Neural progenitor cell (in vitro differentiated cells): ENCODE measurements at regions not wholly inside any gene's neighbourhood (a gene's known extent, or its start where the extent isn't known, plus 50 kb on each side); places are given as distances from the start of the nearest gene placed in this dataset.
A peak's percentile ranks its signal among the peaks of the same experiment; 100 is the strongest.
"Not testable (repeated sequence)": the region's sequence is repeated elsewhere in the genome, so short reads cannot be mapped to it uniquely, and the experiment has no call there.

Experiments
- DNase-seq: peaks from one replicate; pipeline ENCODE4 v3.0.0-alpha.2; 2016; ENCODE audit warnings: low spot score
- H2AFZ ChIP-seq: fragments of 200-600 bp; sonication (generic); replicated peaks from 2 replicates; pipeline ENCODE4 v1.6.1; 2016; ENCODE audit warnings: antibody characterized with exemption
- H3F3A ChIP-seq: fragments of 200-600 bp; sonication (generic); 2 replicates; pipeline ENCODE4 v1.6.1; 2016; ENCODE audit warnings: antibody characterized with exemption, low read depth
- H3K27ac ChIP-seq: fragments of 200-600 bp; sonication (generic); 2 replicates; pipeline ENCODE4 v1.5.1; 2016; ENCODE audit warnings: mild to moderate bottlenecking
- H3K27me3 ChIP-seq: fragments of 200-600 bp; sonication (generic); 2 replicates; pipeline ENCODE4 v1.6.1; 2016; ENCODE audit warnings: mild to moderate bottlenecking, moderate library complexity
- H3K36me3 ChIP-seq: fragments of 200-600 bp; sonication (generic); 2 replicates; pipeline ENCODE4 v1.5.1; 2016
- H3K4me1 ChIP-seq: fragments of 200-600 bp; sonication (generic); 2 replicates; pipeline ENCODE4 v1.6.1; 2016; ENCODE audit warnings: mixed run types
- H3K4me2 ChIP-seq: fragments of 200-600 bp; sonication (generic); 2 replicates; pipeline ENCODE4 v1.6.1; 2016
- H3K4me3 ChIP-seq: fragments of 200-600 bp; sonication (generic); 2 replicates; pipeline ENCODE4 v1.5.1; 2016
- H3K79me2 ChIP-seq: fragments of 200-600 bp; sonication (generic); 2 replicates; pipeline ENCODE4 v1.6.1; 2016; ENCODE audit warnings: low read depth
- H3K9ac ChIP-seq: fragments of 200-600 bp; sonication (generic); 2 replicates; pipeline ENCODE4 v1.6.1; 2016
- H3K9me3 ChIP-seq: fragments of 200-600 bp; sonication (generic); 2 replicates; pipeline ENCODE4 v1.5.1; 2016; ENCODE audit warnings: low read depth
- H4K20me1 ChIP-seq: fragments of 200-600 bp; sonication (generic); 2 replicates; pipeline ENCODE4 v1.6.1; 2016; ENCODE audit warnings: low read depth
- H3K27ac Mint-ChIP-seq: 3 replicates; pipeline ENCODE4 v1.8.0; 2021; ENCODE audit warnings: mixed read lengths
- H3K27me3 Mint-ChIP-seq: 2 replicates; pipeline ENCODE4 v1.8.0; 2022; ENCODE audit warnings: low read depth, mild to moderate bottlenecking, inconsistent platforms, moderate library complexity, mixed read lengths; ENCODE audit not compliant: insufficient read depth
- H3K36me3 Mint-ChIP-seq: 3 replicates; pipeline ENCODE4 v1.8.0; 2021; ENCODE audit warnings: mixed read lengths
- H3K4me1 Mint-ChIP-seq: 3 replicates; pipeline ENCODE4 v1.8.0; 2021; ENCODE audit warnings: mixed read lengths
- H3K4me3 Mint-ChIP-seq: 3 replicates; pipeline ENCODE4 v1.8.0; 2021; ENCODE audit warnings: mild to moderate bottlenecking, moderate library complexity, mixed read lengths
- H3K9me3 Mint-ChIP-seq: 3 replicates; pipeline ENCODE4 v1.8.0; 2020; ENCODE audit warnings: mixed read lengths
- EZH2 ChIP-seq: fragments of 200-600 bp; sonication (generic); IDR thresholded peaks from 2 replicates; pipeline ENCODE4 v1.6.1; 2017; ENCODE audit warnings: antibody characterized with exemption, mild to moderate bottlenecking, moderate library complexity
- EZH2phosphoT487 ChIP-seq: fragments of 200-600 bp; sonication (generic); IDR thresholded peaks from 2 replicates; pipeline ENCODE4 v1.6.1; 2017; ENCODE audit warnings: antibody characterized with exemption
- TF ChIP-seq, protein P1 (sequence below): fragments of 200-600 bp; sonication (generic); IDR thresholded peaks from 2 replicates; pipeline ENCODE4 v1.5.1; 2017; ENCODE audit warnings: antibody characterized with exemption, mild to moderate bottlenecking

- H4K20me1 ChIP-seq, result no peaks in the 10 kb centered on the region
- Mint-ChIP-seq H3K27ac (no peak overlapping the region), H3K27me3 (no peaks in the 10 kb centered on the region), H3K4me3 (no peak overlapping the region), H3K9me3 (peaks cover 2% of the 10 kb centered on the region), H3K36me3 (no peaks in the 10 kb centered on the region), H3K4me1 (no peaks in the 10 kb centered on the region)
- H3K4me1 ChIP-seq, result no peaks in the 10 kb centered on the region
- H3K9ac ChIP-seq, result no peak overlapping the region
- no peaks in the 10 kb centered on the region for H3K9me3 ChIP-seq
- DNase-seq, result no peak
- H3K36me3 ChIP-seq, result no peaks in the 10 kb centered on the region
- H3K4me2 ChIP-seq, result no peak overlapping the region
- H3K27ac ChIP-seq, result no peak overlapping the region
- TF ChIP-seq, protein P1, sequence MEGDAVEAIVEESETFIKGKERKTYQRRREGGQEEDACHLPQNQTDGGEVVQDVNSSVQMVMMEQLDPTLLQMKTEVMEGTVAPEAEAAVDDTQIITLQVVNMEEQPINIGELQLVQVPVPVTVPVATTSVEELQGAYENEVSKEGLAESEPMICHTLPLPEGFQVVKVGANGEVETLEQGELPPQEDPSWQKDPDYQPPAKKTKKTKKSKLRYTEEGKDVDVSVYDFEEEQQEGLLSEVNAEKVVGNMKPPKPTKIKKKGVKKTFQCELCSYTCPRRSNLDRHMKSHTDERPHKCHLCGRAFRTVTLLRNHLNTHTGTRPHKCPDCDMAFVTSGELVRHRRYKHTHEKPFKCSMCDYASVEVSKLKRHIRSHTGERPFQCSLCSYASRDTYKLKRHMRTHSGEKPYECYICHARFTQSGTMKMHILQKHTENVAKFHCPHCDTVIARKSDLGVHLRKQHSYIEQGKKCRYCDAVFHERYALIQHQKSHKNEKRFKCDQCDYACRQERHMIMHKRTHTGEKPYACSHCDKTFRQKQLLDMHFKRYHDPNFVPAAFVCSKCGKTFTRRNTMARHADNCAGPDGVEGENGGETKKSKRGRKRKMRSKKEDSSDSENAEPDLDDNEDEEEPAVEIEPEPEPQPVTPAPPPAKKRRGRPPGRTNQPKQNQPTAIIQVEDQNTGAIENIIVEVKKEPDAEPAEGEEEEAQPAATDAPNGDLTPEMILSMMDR, result peak; percentile 38
- TF ChIP-seq EZH2phosphoT487 (no peak), EZH2 (no peak)
- no peak overlapping the region for H2AFZ ChIP-seq
- H3K4me3 ChIP-seq, result no peak overlapping the region
- H3K27me3 ChIP-seq, result no peaks in the 10 kb centered on the region
- no peaks in the 10 kb centered on the region for H3F3A ChIP-seq
- H3K79me2 ChIP-seq, result no peaks in the 10 kb centered on the region
Measured at GRCh38 chr14:43503508-43503907, 1003.6 kb downstream of the FSCB start.

GRCh38 chr14:43492359-43492758 is 1014.7 kb downstream of the FSCB start:
- not testable (repeated sequence) for H3K27me3 ChIP-seq, H2AFZ ChIP-seq

GRCh38 chr14:43483415-43483814 is 1023.7 kb downstream of the FSCB start:
- no peak overlapping the region for H3K27ac Mint-ChIP-seq

More at GRCh38 chr14:43492359-43492758, 1014.7 kb downstream of the FSCB start:
- not testable (repeated sequence) for H3K36me3 Mint-ChIP-seq, H3K79me2 ChIP-seq, H3K36me3 ChIP-seq, H3K27ac ChIP-seq, H3K4me1 ChIP-seq, DNase-seq, H3K9me3 Mint-ChIP-seq, H3K4me1 Mint-ChIP-seq, H3K4me2 ChIP-seq, H3K27me3 Mint-ChIP-seq, H3K4me3 Mint-ChIP-seq, H4K20me1 ChIP-seq, H3K9ac ChIP-seq, H3K27ac Mint-ChIP-seq, H3K4me3 ChIP-seq, H3F3A ChIP-seq, H3K9me3 ChIP-seq

GRCh38 chr14:43481864-43482263 is 1025.2 kb downstream of the FSCB start:
- no peak for DNase-seq
- no peaks in the 10 kb centered on the region for H3K4me1 Mint-ChIP-seq
- H3K4me3 Mint-ChIP-seq, result no peak overlapping the region
- no peaks in the 10 kb centered on the region for H3K9me3 Mint-ChIP-seq
- Histone ChIP-seq H3K27ac (no peak overlapping the region), H2AFZ (no peak overlapping the region), H4K20me1 (no peaks in the 10 kb centered on the region), H3K9me3 (no peaks in the 10 kb centered on the region), H3K4me3 (no peak overlapping the region), H3K27me3 (no peaks in the 10 kb centered on the region), H3K79me2 (no peaks in the 10 kb centered on the region), H3F3A (no peaks in the 10 kb centered on the region), H3K9ac (no peak overlapping the region), H3K4me1 (no peaks in the 10 kb centered on the region), H3K36me3 (no peaks in the 10 kb centered on the region), H3K4me2 (no peak overlapping the region)
- H3K27me3 Mint-ChIP-seq, result no peaks in the 10 kb centered on the region
- no peaks in the 10 kb centered on the region for H3K36me3 Mint-ChIP-seq
- no peak overlapping the region for H3K27ac Mint-ChIP-seq
- no peak for TF ChIP-seq EZH2phosphoT487
- TF ChIP-seq, protein P1, result peak; percentile 44

More at GRCh38 chr14:43483415-43483814, 1023.7 kb downstream of the FSCB start:
- Histone ChIP-seq H4K20me1 (no peaks in the 10 kb centered on the region), H3K27me3 (no peaks in the 10 kb centered on the region), H3K9me3 (no peaks in the 10 kb centered on the region), H2AFZ (no peak overlapping the region), H3K4me1 (no peaks in the 10 kb centered on the region), H3K9ac (no peak overlapping the region), H3K4me2 (no peak overlapping the region), H3K79me2 (no peaks in the 10 kb centered on the region), H3K36me3 (no peaks in the 10 kb centered on the region), H3K4me3 (no peak overlapping the region), H3K27ac (no peak overlapping the region), H3F3A (no peaks in the 10 kb centered on the region)
- Mint-ChIP-seq H3K4me1 (no peaks in the 10 kb centered on the region), H3K36me3 (no peaks in the 10 kb centered on the region), H3K9me3 (no peaks in the 10 kb centered on the region), H3K4me3 (no peak overlapping the region), H3K27me3 (no peaks in the 10 kb centered on the region)
- DNase-seq, result no peak
- TF ChIP-seq EZH2phosphoT487 (no peak), EZH2 (no peak)
- TF ChIP-seq, protein P1, result no peak
